C4-2B (cell line): ENCODE measurements at regions not wholly inside any gene's neighbourhood (a gene's known extent, or its start where the extent isn't known, plus 50 kb on each side); places are given as distances from the start of the nearest gene placed in this dataset.

ENCODE experiments used
- CTCF ChIP-seq: fragments of 450-650 bp; conservative IDR thresholded peaks from 2 replicates; pipeline ENCODE4 v1.5.1; 2017; ENCODE audit warnings: mild to moderate bottlenecking
- ZFX ChIP-seq: fragments of 450-650 bp; IDR thresholded peaks from 2 replicates; pipeline ENCODE4 v1.6.1; 2017

DNA sequence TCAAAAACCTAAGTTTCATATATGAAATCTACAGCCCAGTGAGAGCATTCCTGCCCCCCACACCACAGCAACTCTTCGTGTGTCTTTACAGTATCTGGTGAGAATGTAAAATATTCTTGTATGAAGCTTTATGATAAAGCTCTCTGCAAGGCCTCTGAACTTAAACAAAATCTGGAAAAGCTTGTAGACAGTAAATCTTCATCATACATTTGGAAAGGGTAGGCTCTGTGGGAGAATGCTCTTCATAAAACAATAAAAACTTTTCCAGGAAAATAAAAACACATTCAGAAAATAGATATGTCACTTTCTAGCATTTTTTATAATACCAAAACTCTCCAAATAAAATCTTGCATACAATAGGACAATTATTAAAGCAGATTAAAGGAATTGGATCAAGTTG lies 1009.5 kb downstream of the NAALADL2 start:
- TF ChIP-seq CTCF, result no peak
- TF ChIP-seq ZFX, result no peak
